ENCODE measurements at regions not wholly inside any gene's neighbourhood (a gene's known extent, or its start where the extent isn't known, plus 50 kb on each side); places are given as distances from the start of the nearest gene placed in this dataset.

DNA sequence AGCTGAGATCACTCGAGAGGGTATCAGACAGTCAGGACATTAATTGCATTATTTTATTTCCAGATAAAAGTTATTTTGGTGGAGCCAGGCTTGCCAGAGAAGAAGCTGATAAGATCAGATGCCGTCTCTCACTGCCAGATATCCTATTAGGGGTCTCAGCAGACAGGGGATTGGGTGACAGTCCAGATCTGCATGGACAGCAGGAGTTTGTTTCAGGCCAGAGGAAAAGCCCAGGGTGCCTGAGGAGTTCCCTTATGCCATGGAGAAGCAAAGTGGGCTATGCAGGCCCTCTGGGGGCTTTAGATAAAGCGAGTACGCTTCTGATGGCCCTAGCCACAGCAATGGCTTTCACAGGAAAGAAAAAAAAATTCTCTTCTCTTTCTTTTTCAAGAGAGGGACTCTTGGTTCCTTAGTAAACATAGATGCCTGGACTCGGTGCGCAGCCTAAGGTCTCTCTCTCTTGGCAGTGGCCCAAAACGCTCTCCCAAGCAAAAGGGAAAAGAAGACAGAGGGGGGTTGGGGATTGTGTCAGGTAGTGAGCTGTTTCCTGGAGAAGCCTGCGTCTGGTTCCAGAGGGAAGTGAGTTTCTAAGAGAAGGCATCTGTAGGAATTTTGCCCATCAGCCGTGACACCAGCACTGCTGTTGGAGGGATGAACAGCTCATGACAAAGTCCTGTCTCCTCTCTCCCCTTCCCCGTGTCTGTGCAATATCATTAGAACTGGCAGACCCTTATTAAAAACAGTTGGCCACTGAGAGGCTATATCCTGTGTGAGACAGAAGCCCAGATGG lies 166.3 kb upstream of the FOXF1 start:
- TF ChIP-seq, protein P1, sequence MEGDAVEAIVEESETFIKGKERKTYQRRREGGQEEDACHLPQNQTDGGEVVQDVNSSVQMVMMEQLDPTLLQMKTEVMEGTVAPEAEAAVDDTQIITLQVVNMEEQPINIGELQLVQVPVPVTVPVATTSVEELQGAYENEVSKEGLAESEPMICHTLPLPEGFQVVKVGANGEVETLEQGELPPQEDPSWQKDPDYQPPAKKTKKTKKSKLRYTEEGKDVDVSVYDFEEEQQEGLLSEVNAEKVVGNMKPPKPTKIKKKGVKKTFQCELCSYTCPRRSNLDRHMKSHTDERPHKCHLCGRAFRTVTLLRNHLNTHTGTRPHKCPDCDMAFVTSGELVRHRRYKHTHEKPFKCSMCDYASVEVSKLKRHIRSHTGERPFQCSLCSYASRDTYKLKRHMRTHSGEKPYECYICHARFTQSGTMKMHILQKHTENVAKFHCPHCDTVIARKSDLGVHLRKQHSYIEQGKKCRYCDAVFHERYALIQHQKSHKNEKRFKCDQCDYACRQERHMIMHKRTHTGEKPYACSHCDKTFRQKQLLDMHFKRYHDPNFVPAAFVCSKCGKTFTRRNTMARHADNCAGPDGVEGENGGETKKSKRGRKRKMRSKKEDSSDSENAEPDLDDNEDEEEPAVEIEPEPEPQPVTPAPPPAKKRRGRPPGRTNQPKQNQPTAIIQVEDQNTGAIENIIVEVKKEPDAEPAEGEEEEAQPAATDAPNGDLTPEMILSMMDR (IDR thresholded peaks at IDR 0.05) = no peak
- H3K4me3 ChIP-seq (ENCODE audit: low read depth in 1 of 2, low read length in 1 of 2) = no peak overlapping the region

DNA sequence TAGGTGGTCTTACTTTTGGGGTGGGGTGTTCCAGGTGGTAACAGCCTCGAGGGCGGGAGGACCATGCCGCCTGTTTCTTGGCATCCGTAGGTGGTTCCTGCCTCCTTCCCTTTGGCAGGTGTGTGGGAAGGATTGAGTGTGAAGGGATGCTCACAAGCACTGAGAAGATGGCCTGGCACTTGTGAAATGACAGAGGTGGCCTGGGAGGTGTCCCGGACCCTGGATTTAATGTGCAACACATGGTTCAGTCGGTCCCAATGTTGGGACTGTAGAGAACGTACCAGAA lies 165.8 kb upstream of the FOXF1 start:
- TF ChIP-seq, protein P1 (IDR thresholded peaks at IDR 0.05) = no peak
- Histone ChIP-seq H3K4me3 (ENCODE audit: low read depth in 1 of 2, low read length in 1 of 2) (no peak overlapping the region), H3K4me1 (ENCODE audit: control insufficient read depth in 1 of 2, insufficient read depth in 1 of 2, low read depth in 1 of 2, low read length in 1 of 2) (no peaks in the 10 kb centered on the region), H3K27ac (no peak overlapping the region), H3K36me3 (no peaks in the 10 kb centered on the region), H3K9me3 (no peaks in the 10 kb centered on the region), H3K27me3 (peaks cover 83% of the 10 kb centered on the region)

More for the DNA sequence above, 166.3 kb upstream of the FOXF1 start:
- H3K27me3 ChIP-seq = peaks cover 78% of the 10 kb centered on the region
- no peak overlapping the region for H3K27ac ChIP-seq
- no peaks in the 10 kb centered on the region for H3K9me3 ChIP-seq
- H3K36me3 ChIP-seq = no peaks in the 10 kb centered on the region
- no peaks in the 10 kb centered on the region for H3K4me1 ChIP-seq (ENCODE audit: control insufficient read depth in 1 of 2, insufficient read depth in 1 of 2, low read depth in 1 of 2, low read length in 1 of 2)

DNA sequence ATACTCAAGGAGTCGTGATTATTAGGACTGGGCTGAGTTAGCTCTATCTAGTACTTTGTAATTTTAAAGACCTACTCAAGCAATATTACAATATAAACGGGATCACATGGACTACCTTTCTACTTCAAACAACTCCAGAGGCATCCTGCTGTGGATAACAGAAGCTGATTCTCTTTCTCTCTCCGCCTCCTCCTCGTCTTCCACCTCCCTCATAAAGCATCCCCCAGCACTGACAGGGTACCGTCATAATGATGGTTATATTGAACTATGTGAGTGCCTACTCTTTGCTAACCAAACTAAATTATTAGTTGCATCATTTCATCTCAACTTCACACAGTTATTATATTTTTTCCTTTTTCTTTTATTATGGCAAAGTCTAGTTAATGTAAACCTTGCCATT lies 165.4 kb upstream of the FOXF1 start:
- TF ChIP-seq, protein P1 (IDR thresholded peaks at IDR 0.05) = no peak
- H3K36me3 ChIP-seq = no peaks in the 10 kb centered on the region
- peaks cover 87% of the 10 kb centered on the region for H3K27me3 ChIP-seq
- no peak overlapping the region for H3K27ac ChIP-seq
- H3K4me1 ChIP-seq (ENCODE audit: control insufficient read depth in 1 of 2, insufficient read depth in 1 of 2, low read depth in 1 of 2, low read length in 1 of 2) = no peaks in the 10 kb centered on the region
- no peaks in the 10 kb centered on the region for H3K9me3 ChIP-seq
- no peak overlapping the region for H3K4me3 ChIP-seq (ENCODE audit: low read depth in 1 of 2, low read length in 1 of 2)

DNA sequence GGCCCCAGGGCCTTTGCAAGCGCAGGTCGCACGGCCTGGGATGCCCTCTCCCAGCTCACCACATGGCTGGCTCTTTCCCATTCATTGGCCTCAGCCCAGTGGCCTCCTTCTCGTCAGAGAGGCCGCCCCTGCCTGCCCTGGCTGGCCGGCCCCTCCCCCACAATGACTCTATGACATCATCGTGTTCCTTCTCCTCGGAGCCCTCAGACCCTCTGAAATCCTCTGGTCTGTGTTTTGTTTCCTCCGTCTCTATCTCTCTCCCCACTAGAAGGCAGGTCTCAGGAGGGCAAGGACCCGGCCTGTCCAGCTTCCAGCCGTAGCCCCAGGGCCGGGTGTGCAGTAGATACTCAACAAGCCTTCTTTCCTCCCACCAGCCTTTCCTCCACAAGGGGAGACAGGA lies 164.8 kb upstream of the FOXF1 start:
- Histone ChIP-seq H3K27ac (no peak overlapping the region), H3K4me3 (ENCODE audit: low read depth in 1 of 2, low read length in 1 of 2) (no peak overlapping the region), H3K27me3 (peaks cover 91% of the 10 kb centered on the region), H3K4me1 (ENCODE audit: control insufficient read depth in 1 of 2, insufficient read depth in 1 of 2, low read depth in 1 of 2, low read length in 1 of 2) (no peaks in the 10 kb centered on the region), H3K9me3 (no peaks in the 10 kb centered on the region), H3K36me3 (no peaks in the 10 kb centered on the region)
- TF ChIP-seq, protein P1 (IDR thresholded peaks at IDR 0.05) = no peak

DNA sequence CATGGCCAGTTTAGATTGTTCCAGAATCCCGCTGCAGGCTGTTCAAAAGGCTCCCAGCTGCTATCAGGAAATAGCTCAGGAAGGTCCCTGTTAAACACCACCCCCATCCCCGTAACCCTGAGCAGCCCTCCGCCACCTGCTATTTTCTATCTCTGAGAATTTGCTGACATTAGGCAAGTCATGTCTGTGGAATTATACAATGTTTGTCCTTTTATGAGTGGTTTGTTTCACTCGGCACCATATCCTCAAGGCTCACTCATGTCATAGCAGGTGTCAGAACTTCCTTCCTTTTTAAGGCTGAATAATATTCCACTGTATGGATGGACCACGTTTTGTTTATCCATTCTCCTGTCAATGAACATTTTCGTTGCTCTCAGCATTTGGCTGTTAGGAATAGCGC lies 164.3 kb upstream of the FOXF1 start:
- H3K4me3 ChIP-seq (ENCODE audit: low read depth in 1 of 2, low read length in 1 of 2) = no peak overlapping the region
- no peaks in the 10 kb centered on the region for H3K4me1 ChIP-seq (ENCODE audit: control insufficient read depth in 1 of 2, insufficient read depth in 1 of 2, low read depth in 1 of 2, low read length in 1 of 2)
- TF ChIP-seq, protein P1 (IDR thresholded peaks at IDR 0.05) = no peak
- peaks cover 91% of the 10 kb centered on the region for H3K27me3 ChIP-seq
- H3K27ac ChIP-seq = no peak overlapping the region
- no peaks in the 10 kb centered on the region for H3K9me3 ChIP-seq
- no peaks in the 10 kb centered on the region for H3K36me3 ChIP-seq

Data from neutrophil (primary cell).